HG03064 (cell line): ENCODE measurements at regions not wholly inside any gene's neighbourhood (a gene's known extent, or its start where the extent isn't known, plus 50 kb on each side); places are given as distances from the start of the nearest gene placed in this dataset.

Experiments used
- ATAC-seq: cut with Tn5 transposase; IDR thresholded peaks from one replicate; pipeline ENCODE4 v1.9.1; 2021; ENCODE audit warnings: low read depth; ENCODE audit not compliant: unreplicated experiment

GRCh38 chrX:88397551-88397950 is 349.5 kb upstream of the CPXCR1 start:
- no peak for ATAC-seq

GRCh38 chrX:88416002-88416401 is 331.0 kb upstream of the CPXCR1 start:
- no peak for ATAC-seq

GRCh38 chrX:88416965-88417364 is 330.1 kb upstream of the CPXCR1 start:
- ATAC-seq, result no peak

- ATAC-seq, result no peak
These were observed 323.0 kb upstream of the CPXCR1 start for GRCh38 chrX:88424071-88424470.

GRCh38 chrX:88424541-88424940 is 322.5 kb upstream of the CPXCR1 start:
- no peak for ATAC-seq

- ATAC-seq, result no peak
These were observed 321.3 kb upstream of the CPXCR1 start for GRCh38 chrX:88425739-88426138.

- no peak for ATAC-seq
These were observed 309.5 kb upstream of the CPXCR1 start for GRCh38 chrX:88437563-88437962.

- no peak for ATAC-seq
These were observed 308.8 kb upstream of the CPXCR1 start for GRCh38 chrX:88438209-88438608.

GRCh38 chrX:88439935-88440334 is 307.1 kb upstream of the CPXCR1 start:
- ATAC-seq, result no peak
